ENCODE measurements at regions not wholly inside any gene's neighbourhood (a gene's known extent, or its start where the extent isn't known, plus 50 kb on each side); places are given as distances from the start of the nearest gene placed in this dataset.

DNA sequence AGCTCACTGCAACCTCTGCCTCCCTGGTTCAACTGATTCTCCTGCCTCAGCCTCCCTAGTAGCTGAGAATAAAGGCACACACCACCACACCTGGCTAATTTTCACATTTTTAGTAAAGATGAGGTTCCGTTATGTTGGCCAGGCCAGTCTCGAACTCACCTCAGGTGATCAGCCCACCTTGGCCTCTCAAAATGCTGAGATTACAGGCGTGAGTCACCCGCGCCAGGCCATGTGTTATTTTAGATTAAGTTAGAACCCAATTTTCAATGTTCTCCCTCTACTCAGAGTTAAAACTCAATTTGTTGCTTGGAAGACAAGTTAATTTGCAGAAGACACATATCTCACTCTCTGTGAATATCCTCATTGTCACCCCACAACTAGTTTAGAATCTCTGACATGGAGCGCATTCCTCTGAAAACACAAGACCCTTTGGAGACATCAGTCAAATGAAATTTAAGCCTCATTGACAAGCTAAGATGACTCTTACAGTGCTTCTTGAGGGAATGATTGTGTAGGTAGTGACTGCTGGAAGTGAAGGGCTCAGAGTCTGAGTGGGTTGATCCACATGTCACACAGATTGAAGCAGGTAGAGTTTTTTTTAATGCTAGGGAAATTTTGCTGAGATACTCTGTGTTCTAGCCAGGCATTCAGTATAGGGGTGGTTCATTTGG is 60.6 kb upstream of the FRMD4B start:
- no CpG with 5 or more reads among the region's 6 CpGs for WGBS (ENCODE audit: insufficient coverage)
- H3K4me2 ChIP-seq (replicated peaks; ENCODE audit: extremely low read depth, low read length, poor library complexity, severe bottlenecking) = no peak overlapping the region
- no peak overlapping the region for H2AFZ ChIP-seq (ENCODE audit: insufficient read depth, low read depth, low read length, poor library complexity, severe bottlenecking)
- H4K20me1 ChIP-seq (ENCODE audit: insufficient read depth, low read length) = no peaks in the 10 kb centered on the region
- H3K4me3 ChIP-seq (replicated peaks in 1 of 3; ENCODE audit: low read depth in 2 of 3, low read length in 3 of 3) = no peak overlapping the region
- no peaks in the 10 kb centered on the region for H3K36me3 ChIP-seq (replicated peaks in 1 of 2; ENCODE audit: control insufficient read depth in 1 of 2, insufficient read depth in 2 of 2, low read length in 2 of 2)
- no peaks in the 10 kb centered on the region for H3K79me2 ChIP-seq (ENCODE audit: insufficient read depth, low read length)
- H3K9ac ChIP-seq (ENCODE audit: insufficient read depth, low read length, poor library complexity, severe bottlenecking) = no peak overlapping the region
- TF ChIP-seq, protein P1, sequence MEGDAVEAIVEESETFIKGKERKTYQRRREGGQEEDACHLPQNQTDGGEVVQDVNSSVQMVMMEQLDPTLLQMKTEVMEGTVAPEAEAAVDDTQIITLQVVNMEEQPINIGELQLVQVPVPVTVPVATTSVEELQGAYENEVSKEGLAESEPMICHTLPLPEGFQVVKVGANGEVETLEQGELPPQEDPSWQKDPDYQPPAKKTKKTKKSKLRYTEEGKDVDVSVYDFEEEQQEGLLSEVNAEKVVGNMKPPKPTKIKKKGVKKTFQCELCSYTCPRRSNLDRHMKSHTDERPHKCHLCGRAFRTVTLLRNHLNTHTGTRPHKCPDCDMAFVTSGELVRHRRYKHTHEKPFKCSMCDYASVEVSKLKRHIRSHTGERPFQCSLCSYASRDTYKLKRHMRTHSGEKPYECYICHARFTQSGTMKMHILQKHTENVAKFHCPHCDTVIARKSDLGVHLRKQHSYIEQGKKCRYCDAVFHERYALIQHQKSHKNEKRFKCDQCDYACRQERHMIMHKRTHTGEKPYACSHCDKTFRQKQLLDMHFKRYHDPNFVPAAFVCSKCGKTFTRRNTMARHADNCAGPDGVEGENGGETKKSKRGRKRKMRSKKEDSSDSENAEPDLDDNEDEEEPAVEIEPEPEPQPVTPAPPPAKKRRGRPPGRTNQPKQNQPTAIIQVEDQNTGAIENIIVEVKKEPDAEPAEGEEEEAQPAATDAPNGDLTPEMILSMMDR (IDR thresholded peaks at IDR 0.05) = no peak
- Mint-ChIP-seq H3K4me1 (peaks cover 3% of the 10 kb centered on the region), H3K27me3 (ENCODE audit: low read depth in 3 of 3) (no peaks in the 10 kb centered on the region), H3K4me3 (no peak overlapping the region), H3K9me3 (peaks cover 0 to 4% (median 2%) of the 10 kb centered on the region in 7 donors), H3K36me3 (no peaks in the 10 kb centered on the region), H3K27ac (no peak overlapping the region)
- no peak for DNase-seq
- no peak overlapping the region for H3K27ac ChIP-seq (ENCODE audit: low read depth in 1 of 2, low read length in 2 of 2)
- no peaks in the 10 kb centered on the region for H3K9me3 ChIP-seq (replicated peaks in 1 of 2; ENCODE audit: control insufficient read depth in 1 of 2, insufficient read depth in 1 of 2, low read length in 2 of 2)
- no peaks in the 10 kb centered on the region for H3K27me3 ChIP-seq (ENCODE audit: control insufficient read depth in 2 of 2, insufficient read depth in 2 of 2, low read length in 2 of 2)
- intact Hi-C loops (cut with micrococcal nuclease) = no loop called here
- H3K4me1 ChIP-seq (ENCODE audit: control insufficient read depth in 1 of 2, insufficient read depth in 2 of 2, low read length in 2 of 2) = no peaks in the 10 kb centered on the region

DNA sequence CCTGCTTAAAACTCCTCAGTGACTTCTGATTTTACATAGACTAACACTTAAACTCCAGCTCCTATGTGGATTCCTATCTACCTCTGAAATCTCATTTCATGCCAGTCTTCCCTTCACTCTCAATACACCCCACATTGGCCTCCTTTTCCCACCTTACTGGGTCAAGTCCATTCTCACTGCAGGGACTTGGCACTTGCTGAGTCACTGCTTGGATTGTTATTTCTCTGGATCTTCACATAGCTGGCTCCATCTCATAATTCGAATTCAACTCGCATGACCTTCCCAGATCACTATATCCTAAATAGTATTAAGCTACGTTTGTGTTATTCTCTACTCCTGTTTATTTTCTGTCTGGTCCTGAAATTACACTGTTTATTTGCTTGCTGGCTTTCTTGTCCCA is 59.6 kb upstream of the FRMD4B start:
- H3K27me3 Mint-ChIP-seq (ENCODE audit: low read depth in 3 of 3) = no peaks in the 10 kb centered on the region

More for the DNA sequence above, 59.6 kb upstream of the FRMD4B start:
- no peak overlapping the region for H3K27ac Mint-ChIP-seq
- Histone ChIP-seq H2AFZ (ENCODE audit: insufficient read depth, low read depth, low read length, poor library complexity, severe bottlenecking) (no peak overlapping the region), H3K27ac (ENCODE audit: low read depth in 1 of 2, low read length in 2 of 2) (no peak overlapping the region), H3K4me2 (replicated peaks; ENCODE audit: extremely low read depth, low read length, poor library complexity, severe bottlenecking) (no peak overlapping the region), H4K20me1 (ENCODE audit: insufficient read depth, low read length) (no peaks in the 10 kb centered on the region), H3K9ac (ENCODE audit: insufficient read depth, low read length, poor library complexity, severe bottlenecking) (no peak overlapping the region), H3K36me3 (replicated peaks in 1 of 2; ENCODE audit: control insufficient read depth in 1 of 2, insufficient read depth in 2 of 2, low read length in 2 of 2) (no peaks in the 10 kb centered on the region), H3K79me2 (ENCODE audit: insufficient read depth, low read length) (no peaks in the 10 kb centered on the region), H3K9me3 (replicated peaks in 1 of 2; ENCODE audit: control insufficient read depth in 1 of 2, insufficient read depth in 1 of 2, low read length in 2 of 2) (no peaks in the 10 kb centered on the region), H3K4me3 (replicated peaks in 1 of 3; ENCODE audit: low read depth in 2 of 3, low read length in 3 of 3) (no peak overlapping the region), H3K4me1 (ENCODE audit: control insufficient read depth in 1 of 2, insufficient read depth in 2 of 2, low read length in 2 of 2) (no peaks in the 10 kb centered on the region), H3K27me3 (ENCODE audit: control insufficient read depth in 2 of 2, insufficient read depth in 2 of 2, low read length in 2 of 2) (no peaks in the 10 kb centered on the region)
- no CpG with 5 or more reads among the region's 3 CpGs for WGBS (ENCODE audit: insufficient coverage)
- H3K4me1 Mint-ChIP-seq = peaks cover 3% of the 10 kb centered on the region
- H3K4me3 Mint-ChIP-seq = no peak overlapping the region
- H3K36me3 Mint-ChIP-seq = no peaks in the 10 kb centered on the region
- TF ChIP-seq, protein P1 (IDR thresholded peaks at IDR 0.05) = no peak
- intact Hi-C loops (cut with micrococcal nuclease) = no loop called here
- H3K9me3 Mint-ChIP-seq = peaks cover 0 to 4% (median 2%) of the 10 kb centered on the region in 7 donors
- DNase-seq = no peak

All from CD14-positive monocyte (primary cell).